ENCODE measurements at regions not wholly inside any gene's neighbourhood (a gene's known extent, or its start where the extent isn't known, plus 50 kb on each side); places are given as distances from the start of the nearest gene placed in this dataset.
"Not testable (repeated sequence)": the region's sequence is repeated elsewhere in the genome, so short reads cannot be mapped to it uniquely, and the experiment has no call there.

- no peaks in the 10 kb centered on the region for H3K9me3 ChIP-seq
- TF ChIP-seq POLR2AphosphoS5 (IDR thresholded peaks at IDR 0.05) (no peak), POLR2A (IDR thresholded peaks at IDR 0.05) (no peak), CTCF (IDR thresholded peaks at IDR 0.05) (no peak)
- 81% methylated on average over 2 of the region's 2 CpGs for WGBS
- no peaks in the 10 kb centered on the region for H3K27me3 ChIP-seq (replicated peaks; ENCODE audit: insufficient read depth)
- no peaks in the 10 kb centered on the region for H3K36me3 ChIP-seq
- no peak overlapping the region for H3K4me3 ChIP-seq
- no peak overlapping the region for H3K27ac ChIP-seq
- no peaks in the 10 kb centered on the region for H3K4me1 ChIP-seq (replicated peaks)
- intact Hi-C loops (cut with DNase I): no loop called here
- no peak for DNase-seq (ENCODE audit: low spot score)
Measured at GRCh38 chr3:101913168-101913567, 63.9 kb downstream of the NFKBIZ start.

DNA sequence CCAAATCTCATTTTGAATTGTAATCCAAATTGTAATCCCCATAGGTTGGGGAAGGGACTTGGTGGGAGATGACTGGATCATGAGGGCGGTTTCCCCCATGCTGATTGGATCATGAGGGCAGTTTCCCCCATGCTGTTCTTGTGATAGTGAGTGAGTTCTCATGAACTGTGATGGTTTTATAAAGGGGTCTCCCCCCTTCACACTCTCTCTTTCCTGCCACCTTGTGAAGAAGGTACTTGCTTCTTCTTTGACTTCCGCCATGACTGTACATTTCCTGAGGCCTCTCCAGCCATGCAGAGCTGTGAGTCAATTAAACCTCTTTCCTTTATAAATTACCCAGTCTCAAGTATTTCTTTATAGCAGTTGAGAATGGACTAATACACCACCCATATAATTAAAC is 68.4 kb downstream of the NFKBIZ start:
- H3K4me3 ChIP-seq; H3K27me3 ChIP-seq (replicated peaks; ENCODE audit: insufficient read depth); DNase-seq (ENCODE audit: low spot score); H3K4me1 ChIP-seq (replicated peaks); H3K9me3 ChIP-seq; H3K36me3 ChIP-seq; H3K27ac ChIP-seq; intact Hi-C loops (cut with DNase I): not testable (repeated sequence)
- WGBS: 94% methylated on average over 2 of the region's 2 CpGs

DNA sequence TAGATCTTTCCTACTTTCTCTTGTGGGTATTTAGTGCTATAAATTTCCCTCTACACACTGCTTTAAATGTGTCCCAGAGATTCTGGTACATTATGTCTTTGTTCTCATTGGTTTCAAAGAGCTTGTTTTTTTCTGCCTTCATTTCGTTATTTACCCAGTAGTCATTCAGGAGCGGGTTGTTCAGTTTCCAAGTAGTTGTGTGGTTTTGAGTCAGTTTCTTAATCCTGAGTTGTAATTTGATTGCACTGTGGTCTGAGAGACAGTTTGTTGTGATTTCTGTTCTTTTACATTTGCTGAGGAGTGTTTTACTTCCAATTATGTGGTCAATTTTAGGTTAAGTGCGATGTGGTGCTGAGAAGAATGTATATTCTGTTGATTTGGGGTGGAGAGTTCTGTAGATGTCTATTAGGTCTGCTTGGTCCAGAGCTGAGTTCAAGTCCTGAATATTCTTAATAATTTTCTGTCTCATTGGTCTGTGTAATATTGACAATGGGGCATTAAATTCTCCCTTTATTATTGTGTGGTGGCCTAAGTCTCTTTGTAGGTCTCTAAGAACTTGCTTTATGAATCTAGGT is 72.9 kb downstream of the NFKBIZ start:
- H3K27me3 ChIP-seq (replicated peaks; ENCODE audit: insufficient read depth); H3K4me3 ChIP-seq; DNase-seq (ENCODE audit: low spot score); H3K4me1 ChIP-seq (replicated peaks); H3K27ac ChIP-seq; intact Hi-C loops (cut with DNase I); H3K9me3 ChIP-seq; H3K36me3 ChIP-seq: not testable (repeated sequence)
- 83% methylated on average over 3 of the region's 3 CpGs for WGBS

- DNase-seq (ENCODE audit: low spot score); intact Hi-C loops (cut with DNase I); H3K27ac ChIP-seq: not testable (repeated sequence)
Measured at GRCh38 chr3:101924621-101925020, 75.3 kb downstream of the NFKBIZ start.

GRCh38 chr3:101925124-101925523 is 75.8 kb downstream of the NFKBIZ start:
- H3K36me3 ChIP-seq; DNase-seq (ENCODE audit: low spot score); H3K27ac ChIP-seq; H3K9me3 ChIP-seq; intact Hi-C loops (cut with DNase I); H3K27me3 ChIP-seq (replicated peaks; ENCODE audit: insufficient read depth); H3K4me1 ChIP-seq (replicated peaks); H3K4me3 ChIP-seq: not testable (repeated sequence)
- WGBS: 100% methylated on average over 1 of the region's 1 CpG

More at GRCh38 chr3:101924621-101925020, 75.3 kb downstream of the NFKBIZ start:
- H3K36me3 ChIP-seq; H3K9me3 ChIP-seq; H3K4me3 ChIP-seq; H3K4me1 ChIP-seq (replicated peaks); H3K27me3 ChIP-seq (replicated peaks; ENCODE audit: insufficient read depth): not testable (repeated sequence)
- 94% methylated on average over 2 of the region's 2 CpGs for WGBS

GRCh38 chr3:101925564-101925963 is 76.2 kb downstream of the NFKBIZ start:
- no peaks in the 10 kb centered on the region for H3K4me1 ChIP-seq (replicated peaks)
- no peak overlapping the region for H3K27ac ChIP-seq
- no peak for DNase-seq (ENCODE audit: low spot score)
- intact Hi-C loops (cut with DNase I): no loop called here
- TF ChIP-seq POLR2AphosphoS5 (IDR thresholded peaks at IDR 0.05): no peak
- TF ChIP-seq POLR2A (IDR thresholded peaks at IDR 0.05): no peak
- TF ChIP-seq CTCF (IDR thresholded peaks at IDR 0.05): no peak
- no peaks in the 10 kb centered on the region for H3K36me3 ChIP-seq
- WGBS: 43% methylated on average over 2 of the region's 2 CpGs
- H3K27me3 ChIP-seq (replicated peaks; ENCODE audit: insufficient read depth): no peaks in the 10 kb centered on the region
- no peak overlapping the region for H3K4me3 ChIP-seq
- H3K9me3 ChIP-seq: no peaks in the 10 kb centered on the region

GRCh38 chr3:101926594-101927105 is 77.3 kb downstream of the NFKBIZ start:
- Histone ChIP-seq H3K27me3 (replicated peaks; ENCODE audit: insufficient read depth) (no peaks in the 10 kb centered on the region), H3K27ac (no peak overlapping the region), H3K9me3 (no peaks in the 10 kb centered on the region), H3K36me3 (no peaks in the 10 kb centered on the region), H3K4me3 (no peak overlapping the region), H3K4me1 (replicated peaks) (no peaks in the 10 kb centered on the region)
- intact Hi-C loops (cut with DNase I): no loop called here
- TF ChIP-seq POLR2A (IDR thresholded peaks at IDR 0.05) (no peak), POLR2AphosphoS5 (IDR thresholded peaks at IDR 0.05) (peak; percentile 11)
- WGBS: 23% methylated on average over 7 of the region's 7 CpGs
- DNase-seq (ENCODE audit: low spot score): peak; percentile 40
